HG03103 (cell line): ENCODE measurements at regions not wholly inside any gene's neighbourhood (a gene's known extent, or its start where the extent isn't known, plus 50 kb on each side); places are given as distances from the start of the nearest gene placed in this dataset.

ENCODE experiments used
- ATAC-seq: cut with Tn5 transposase; IDR thresholded peaks from one replicate; pipeline ENCODE4 v1.9.1; 2021; ENCODE audit warnings: low read depth; ENCODE audit not compliant: unreplicated experiment

- no peak for ATAC-seq
Observed at GRCh38 chr2:144086965-144087364, 433.0 kb downstream of the ZEB2 start.

DNA sequence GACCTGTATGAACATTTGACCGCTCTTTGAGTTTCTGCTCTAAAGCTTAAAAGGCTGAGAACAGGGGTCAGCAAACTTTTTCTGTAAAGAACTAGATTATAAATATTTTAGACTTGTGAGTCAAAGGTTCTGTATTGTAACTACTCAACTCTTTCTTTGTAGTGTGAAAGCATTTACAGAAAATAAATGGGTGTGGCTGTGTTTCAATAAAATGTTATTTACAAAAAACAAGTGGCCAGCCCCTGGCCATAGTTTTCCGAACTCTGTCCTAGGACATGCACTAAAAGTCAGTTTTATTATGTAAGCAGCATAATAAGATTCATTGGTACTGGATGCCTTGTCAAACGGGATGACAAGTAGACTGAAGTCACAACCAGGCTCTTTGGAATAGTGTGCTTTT lies 434.9 kb downstream of the ZEB2 start:
- no peak for ATAC-seq

- no peak for ATAC-seq
Observed at GRCh38 chr2:144084114-144084661, 435.7 kb downstream of the ZEB2 start.

- no peak for ATAC-seq
Observed at GRCh38 chr2:144083211-144083610, 436.7 kb downstream of the ZEB2 start.

- no peak for ATAC-seq
Observed at GRCh38 chr2:144082777-144083176, 437.1 kb downstream of the ZEB2 start.

DNA sequence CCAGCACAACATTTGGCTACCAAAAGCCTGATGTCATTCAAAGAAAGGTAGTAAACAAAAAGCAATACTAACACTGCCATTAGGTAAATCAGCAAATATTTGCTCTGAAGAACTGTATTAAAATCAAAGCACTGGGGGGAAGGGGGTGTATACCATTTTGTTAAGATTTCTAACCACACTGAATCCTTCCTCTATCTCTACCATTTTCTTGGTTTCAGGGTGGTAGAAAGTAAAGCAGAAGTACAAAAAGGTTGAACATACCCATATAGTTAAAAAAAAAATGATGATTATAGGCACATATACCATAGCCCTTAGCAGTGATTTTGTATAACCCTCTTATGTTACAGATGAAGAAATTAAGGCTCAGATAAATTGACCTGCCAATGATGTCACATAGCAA lies 437.6 kb downstream of the ZEB2 start:
- no peak for ATAC-seq

DNA sequence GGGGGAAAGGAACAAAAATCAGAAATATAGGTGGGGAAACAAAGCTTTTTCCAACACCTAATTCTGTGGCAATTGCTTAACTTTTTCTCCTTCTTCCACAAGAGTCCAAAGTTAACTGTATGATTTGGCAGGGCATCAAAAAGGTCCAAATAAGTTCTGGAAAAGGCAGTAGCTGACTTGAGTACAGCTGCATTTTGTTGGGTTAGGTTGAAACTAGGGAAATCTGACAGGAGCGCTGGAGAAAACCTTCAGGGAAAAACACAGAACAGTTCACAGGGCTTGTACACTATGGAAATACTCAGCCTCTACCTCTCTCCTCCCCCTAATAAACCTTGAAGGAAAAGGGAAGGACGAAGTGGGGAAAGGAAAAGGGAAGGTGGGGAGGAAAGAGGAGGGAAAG lies 438.6 kb downstream of the ZEB2 start:
- ATAC-seq: no peak

- no peak for ATAC-seq
Observed at GRCh38 chr2:144079803-144080202, 440.1 kb downstream of the ZEB2 start.

DNA sequence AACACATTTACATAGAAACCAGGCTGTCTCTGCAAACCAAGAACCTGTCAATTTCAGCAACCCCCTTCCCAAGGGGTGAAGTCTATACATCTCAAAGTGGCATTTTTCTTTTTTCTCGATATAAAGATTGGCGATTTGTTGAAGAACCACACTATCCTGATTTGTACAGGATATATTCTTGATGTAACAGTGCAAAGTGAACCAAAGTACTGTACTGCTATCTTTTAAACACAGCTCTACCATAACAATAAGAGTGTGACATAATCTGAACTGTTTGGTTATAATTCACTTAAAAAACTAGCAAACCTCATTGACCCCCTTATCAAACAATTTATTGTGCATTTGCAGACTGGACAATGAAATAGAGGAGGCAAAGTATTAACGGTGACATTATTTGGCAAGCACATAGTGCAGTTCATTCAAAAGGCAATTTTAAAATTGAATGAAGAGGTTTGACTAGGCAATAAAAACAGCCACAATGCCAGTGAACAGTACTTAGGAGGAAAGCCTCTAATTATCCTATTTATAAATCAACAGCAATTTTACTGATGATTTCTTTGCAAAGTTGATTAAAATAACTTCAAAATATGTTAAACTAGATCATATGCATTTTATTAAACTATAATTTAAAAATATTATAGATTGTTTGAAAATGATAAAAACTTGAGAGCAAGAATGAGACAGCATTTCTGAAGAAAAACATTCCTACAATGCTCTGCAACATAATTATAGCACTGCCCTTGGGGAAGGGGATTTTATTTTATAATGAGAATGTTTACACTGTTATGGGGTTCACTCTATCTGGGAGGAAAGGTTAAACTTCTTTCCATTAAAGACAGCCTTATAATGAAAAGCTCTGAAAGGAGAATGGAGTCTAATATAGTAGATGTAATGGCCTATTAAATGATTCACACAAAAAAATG lies 440.9 kb downstream of the ZEB2 start:
- no peak for ATAC-seq

DNA sequence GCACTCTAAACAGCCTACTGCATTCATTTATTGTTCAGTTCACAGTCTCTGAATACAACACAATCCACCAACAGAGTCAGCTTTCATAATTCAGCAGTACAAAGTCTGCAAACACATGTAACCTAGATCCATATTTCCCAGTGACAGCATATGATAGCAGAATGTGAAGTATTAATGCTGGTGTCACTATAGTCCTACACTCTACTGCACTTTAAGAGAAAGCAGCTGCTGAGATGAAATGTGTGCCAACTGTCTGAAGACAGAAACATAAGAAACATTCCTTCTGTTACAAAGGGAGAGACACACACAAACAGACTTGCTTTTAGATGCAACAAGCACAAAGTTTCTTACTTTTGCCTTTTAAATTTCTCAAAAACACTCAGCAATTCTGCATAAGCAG lies 441.8 kb downstream of the ZEB2 start:
- ATAC-seq: no peak

DNA sequence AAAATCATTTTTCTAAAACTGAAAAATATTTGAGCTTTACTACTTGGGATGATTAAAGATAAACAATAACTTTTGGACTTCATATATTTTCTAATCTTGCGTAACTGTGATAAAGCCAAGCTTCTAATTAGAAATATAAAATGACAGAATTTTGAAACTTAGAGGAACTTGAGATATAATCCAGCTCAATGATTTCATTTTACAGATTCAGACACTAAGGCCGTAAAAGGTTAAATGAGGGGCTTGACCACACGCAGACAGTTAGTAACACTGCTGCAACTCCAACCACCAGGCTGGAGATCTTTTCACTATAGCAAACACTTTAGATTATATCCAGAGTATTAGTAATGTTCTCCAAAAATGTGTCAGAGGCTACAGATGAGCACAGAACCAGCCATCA lies 445.5 kb downstream of the ZEB2 start:
- no peak for ATAC-seq

DNA sequence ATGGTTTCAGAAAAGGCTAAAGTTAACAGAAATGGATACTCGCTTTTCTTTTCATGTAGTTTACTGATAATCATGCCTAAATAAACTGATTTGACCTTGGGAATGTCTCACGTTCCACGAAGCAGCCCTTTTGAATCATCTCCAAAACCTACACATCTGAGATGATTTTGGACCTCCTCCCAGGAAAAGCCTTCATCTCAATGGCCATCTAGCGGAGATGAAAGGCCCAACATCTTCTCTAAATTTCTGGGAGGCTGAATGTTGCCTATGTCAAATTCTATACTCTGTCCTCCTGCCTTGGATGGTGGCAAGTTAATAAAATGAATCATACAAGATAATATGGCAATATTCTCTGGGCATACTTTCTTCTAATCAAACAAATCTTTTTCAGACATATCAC lies 448.5 kb downstream of the ZEB2 start:
- no peak for ATAC-seq

- ATAC-seq: no peak
Observed at GRCh38 chr2:144067506-144067905, 452.4 kb downstream of the ZEB2 start.

GRCh38 chr2:144063602-144064001 lies 456.3 kb downstream of the ZEB2 start:
- ATAC-seq: no peak

DNA sequence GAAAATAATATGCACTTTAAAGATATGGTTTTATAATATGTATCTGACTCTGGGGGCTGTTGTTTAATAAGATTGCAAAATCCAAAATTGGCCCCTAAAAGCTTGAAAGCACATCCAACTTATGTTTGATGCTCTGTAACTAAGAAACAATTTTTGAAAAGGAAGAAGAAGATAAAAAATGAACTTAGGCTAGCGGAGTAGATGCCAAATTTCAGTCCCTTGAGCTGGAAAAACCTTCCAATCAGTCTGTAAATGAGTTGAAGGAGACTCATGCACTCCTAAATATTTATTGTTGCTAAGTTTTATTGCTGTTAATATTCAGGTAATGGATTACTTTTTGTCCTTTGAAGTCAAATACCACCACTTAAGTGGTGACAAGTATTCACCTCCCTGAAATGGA lies 465.0 kb downstream of the ZEB2 start:
- no peak for ATAC-seq

- no peak for ATAC-seq
Observed at GRCh38 chr2:144052083-144052482, 467.8 kb downstream of the ZEB2 start.

DNA sequence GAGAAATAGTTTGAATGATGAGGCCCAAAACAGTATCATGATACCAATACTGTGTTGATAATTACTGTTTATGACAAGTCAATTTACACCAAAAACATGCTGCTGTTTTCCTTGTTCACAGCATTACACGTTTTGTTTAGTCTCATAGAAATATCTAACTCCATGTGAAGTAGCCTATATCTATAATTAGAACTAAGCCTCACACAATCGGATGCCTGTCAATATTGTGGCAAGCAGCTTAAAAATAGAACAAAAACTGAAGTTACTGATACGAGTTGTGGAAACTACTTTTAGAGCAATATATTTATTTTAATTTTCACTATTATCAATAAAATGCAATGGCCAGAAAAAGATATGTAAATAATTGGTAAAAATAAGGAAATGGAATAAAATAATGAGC lies 470.8 kb downstream of the ZEB2 start:
- no peak for ATAC-seq

DNA sequence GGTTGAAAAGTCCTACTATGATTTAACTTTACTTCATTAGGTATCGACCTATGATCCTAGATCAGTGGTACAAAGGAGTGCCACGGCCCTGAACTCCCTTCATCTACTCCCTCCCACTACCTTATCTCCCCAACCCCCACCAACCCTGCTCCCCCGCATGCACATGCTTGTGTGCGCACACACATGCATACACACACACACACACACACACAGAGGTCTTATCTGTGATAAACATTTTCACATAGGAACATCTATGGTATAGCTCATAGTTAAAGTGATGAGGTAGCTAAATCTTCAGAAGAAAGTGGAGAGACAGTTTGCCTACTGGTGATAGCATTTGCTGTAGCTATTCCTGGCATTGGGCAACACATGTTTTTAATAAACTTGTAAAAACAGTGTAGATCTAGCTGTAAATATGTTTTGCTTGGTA lies 471.3 kb downstream of the ZEB2 start:
- no peak for ATAC-seq

DNA sequence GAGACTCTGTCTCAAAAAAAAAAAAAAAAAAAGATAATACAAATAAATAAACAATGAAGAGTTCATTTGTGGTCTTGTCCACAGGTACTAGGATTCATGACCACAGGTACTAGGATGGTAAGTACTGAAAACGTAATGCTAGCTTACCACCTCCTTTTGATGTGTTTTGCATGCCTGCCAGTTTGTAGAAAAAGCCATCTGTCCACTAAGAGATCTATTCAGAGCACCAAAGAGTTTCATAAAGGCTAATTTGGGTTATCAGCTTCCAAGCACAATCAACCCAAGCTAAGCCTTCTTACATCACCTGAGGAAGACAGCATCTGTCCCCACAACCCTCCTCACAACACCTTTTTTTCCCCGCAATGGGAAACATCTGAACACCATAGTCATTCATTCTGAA lies 477.2 kb downstream of the ZEB2 start:
- ATAC-seq: no peak

GRCh38 chr2:144041612-144042011 lies 478.3 kb downstream of the ZEB2 start:
- no peak for ATAC-seq

- ATAC-seq: no peak
Observed at GRCh38 chr2:144040834-144041233, 479.1 kb downstream of the ZEB2 start.

DNA sequence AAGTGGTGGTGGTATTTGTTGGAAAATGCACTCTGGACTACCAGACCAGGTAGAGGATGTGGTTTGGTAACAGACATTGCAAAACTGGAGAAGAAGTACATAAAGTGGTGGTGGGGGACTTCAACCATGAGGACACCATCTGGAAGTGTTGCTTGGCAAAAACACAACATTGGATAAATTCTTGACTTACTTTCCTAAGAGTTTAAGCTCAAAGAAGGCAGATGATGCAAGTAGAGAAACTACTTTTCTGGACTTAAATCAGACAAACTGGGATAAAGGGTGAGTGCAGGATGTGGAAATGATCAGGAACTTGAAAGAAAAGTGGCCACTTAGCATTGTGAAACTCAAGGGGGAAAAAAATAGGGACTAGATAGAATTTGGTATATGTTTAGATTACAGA lies 487.4 kb downstream of the ZEB2 start:
- ATAC-seq: no peak
